HG03103 (cell line): ENCODE measurements at regions not wholly inside any gene's neighbourhood (a gene's known extent, or its start where the extent isn't known, plus 50 kb on each side); places are given as distances from the start of the nearest gene placed in this dataset.
"Not testable (repeated sequence)": the region's sequence is repeated elsewhere in the genome, so short reads cannot be mapped to it uniquely, and the experiment has no call there.

Experiments used
- ATAC-seq: cut with Tn5 transposase; IDR thresholded peaks from one replicate; pipeline ENCODE4 v1.9.1; 2021; ENCODE audit warnings: low read depth; ENCODE audit not compliant: unreplicated experiment

DNA sequence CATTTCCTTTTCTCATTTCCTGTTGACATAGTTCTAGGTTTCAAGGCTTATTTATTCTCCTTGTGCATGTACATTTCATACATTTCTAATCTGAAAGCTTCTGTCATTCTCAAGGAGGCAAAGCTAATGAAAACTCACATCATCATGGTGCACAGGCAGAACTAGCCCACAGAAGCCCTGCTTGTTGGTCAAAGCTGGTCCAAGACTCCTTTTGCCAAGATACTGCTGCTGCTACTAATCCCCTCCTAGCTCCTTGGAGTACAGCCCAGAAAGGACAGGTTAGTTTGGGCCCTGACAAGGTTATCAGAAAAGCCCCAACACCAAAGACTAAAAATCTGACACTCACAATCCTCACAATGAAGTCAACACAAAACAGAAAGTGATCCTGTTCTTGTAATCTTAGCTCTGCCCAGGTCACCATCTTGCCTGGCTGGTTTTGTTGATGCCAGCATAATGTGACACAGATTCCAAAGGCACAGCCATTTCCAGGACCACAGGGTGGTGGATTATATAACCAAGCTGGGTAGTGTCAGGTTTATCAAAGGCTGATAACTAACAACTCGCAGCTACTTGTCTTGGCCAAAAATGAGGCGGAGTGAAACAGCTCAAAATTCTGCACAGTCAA is 417.4 kb downstream of the NDFIP2 start:
- no peak for ATAC-seq

GRCh38 chr13:79896851-79897250 is 415.9 kb downstream of the NDFIP2 start:
- ATAC-seq, result no peak

DNA sequence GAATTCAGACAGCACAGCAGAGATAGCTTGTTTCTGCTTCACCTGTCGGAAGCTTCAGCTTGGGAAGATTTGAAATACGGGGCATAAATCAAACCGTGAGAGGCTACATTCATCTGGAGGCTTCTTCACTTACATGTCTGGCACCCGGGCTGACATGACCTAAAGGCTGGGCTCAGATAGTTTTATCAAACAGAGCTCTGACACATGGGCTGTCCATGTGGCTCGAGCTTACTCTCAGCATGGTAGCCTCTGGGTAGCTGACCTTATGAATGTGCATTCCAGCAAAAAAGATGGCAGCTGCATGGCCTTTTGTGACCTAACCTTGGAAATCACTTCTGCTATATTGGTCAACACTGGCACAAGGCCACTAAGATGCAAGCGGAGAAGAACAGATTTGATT is 414.5 kb downstream of the NDFIP2 start:
- ATAC-seq, result no peak

DNA sequence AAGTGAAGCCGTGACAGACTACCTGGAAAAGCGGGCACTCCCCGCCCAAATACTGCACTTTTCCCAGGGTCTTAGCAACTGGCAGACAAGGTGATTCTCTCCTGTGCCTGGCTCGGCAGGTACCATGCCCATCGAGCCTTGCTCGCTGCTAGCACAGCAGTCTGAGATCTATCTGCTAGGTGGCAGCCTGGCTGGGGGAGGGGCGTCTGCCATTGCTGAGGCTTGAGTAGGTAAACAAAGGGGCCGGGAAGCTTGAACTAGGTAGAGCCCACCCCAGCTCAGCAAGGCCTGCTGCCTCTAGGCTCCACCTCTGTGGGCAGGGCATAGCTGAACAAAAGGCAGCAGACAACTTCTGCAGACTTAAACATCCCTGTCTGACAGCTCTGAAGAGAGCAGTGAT is 406.3 kb downstream of the NDFIP2 start:
- not testable (repeated sequence) for ATAC-seq

GRCh38 chr13:79886601-79887000 is 405.6 kb downstream of the NDFIP2 start:
- ATAC-seq, result no peak

- ATAC-seq, result no peak
Measured at GRCh38 chr13:79884890-79885289, 403.9 kb downstream of the NDFIP2 start.

GRCh38 chr13:79883216-79883615 is 402.3 kb downstream of the NDFIP2 start:
- no peak for ATAC-seq

- ATAC-seq, result no peak
Measured at GRCh38 chr13:79880818-79881217, 399.9 kb downstream of the NDFIP2 start.

DNA sequence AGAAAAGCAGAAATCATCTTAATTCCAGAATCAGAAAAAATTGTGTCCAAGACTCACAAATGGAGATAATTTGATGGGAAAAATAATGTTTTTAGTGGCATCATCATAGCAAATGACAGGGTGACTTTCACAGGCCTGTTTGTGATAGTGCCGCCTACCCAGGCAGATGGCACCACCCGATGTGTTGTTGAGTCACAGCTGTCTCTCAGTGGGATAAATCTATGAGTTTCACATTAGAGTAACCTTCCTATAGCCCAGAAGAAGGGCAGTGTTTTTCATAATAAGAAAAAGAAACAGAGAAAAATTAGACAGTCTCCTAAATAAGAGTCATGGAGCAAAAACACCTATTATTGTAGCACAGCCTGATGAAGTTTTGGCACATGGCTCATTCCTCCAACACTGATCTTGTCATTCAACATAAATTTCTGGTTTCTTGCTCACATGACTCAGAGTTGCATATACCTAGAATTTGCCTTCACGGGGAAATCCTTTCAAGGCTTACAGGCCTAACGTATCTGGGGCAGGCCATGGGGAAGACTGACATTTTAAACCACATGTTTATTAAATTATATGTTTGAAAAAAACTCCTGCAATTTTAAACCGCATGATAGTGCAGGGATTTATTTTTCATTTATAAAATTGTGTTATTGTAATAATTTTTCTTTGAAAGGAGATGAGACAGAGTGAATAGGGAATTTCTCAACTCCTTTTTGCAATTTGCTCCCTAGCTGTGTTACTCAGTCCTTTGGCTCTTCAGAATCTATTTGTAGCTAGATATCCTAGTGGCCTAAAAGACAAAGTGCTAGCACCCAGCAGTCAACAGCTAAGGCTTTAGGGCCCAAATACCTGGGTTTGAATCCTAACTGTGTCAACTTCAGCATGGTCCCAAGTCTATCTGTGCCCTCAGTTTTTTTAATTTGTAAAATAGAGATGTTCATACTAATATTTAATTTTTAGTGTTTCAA is 393.7 kb downstream of the NDFIP2 start:
- ATAC-seq, result no peak

GRCh38 chr13:79871594-79871993 is 390.6 kb downstream of the NDFIP2 start:
- no peak for ATAC-seq

DNA sequence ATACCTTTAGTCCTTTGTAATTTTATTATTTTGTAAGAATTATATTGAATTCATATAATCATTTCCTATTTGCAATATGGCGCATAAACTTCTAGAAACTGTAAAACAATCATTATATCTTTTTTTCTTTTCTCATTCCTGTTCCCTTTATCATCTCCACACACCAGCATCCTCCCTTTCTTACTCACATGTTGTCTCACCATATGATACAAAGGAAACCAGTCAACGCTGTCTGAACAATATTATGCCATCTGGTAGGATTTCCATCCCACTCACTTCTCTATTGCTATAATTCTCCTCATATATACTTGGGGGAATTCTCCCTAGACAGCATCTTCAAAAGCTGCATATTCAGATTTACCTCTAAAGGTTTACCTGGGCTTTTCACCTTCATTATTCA is 389.8 kb downstream of the NDFIP2 start:
- ATAC-seq, result no peak

DNA sequence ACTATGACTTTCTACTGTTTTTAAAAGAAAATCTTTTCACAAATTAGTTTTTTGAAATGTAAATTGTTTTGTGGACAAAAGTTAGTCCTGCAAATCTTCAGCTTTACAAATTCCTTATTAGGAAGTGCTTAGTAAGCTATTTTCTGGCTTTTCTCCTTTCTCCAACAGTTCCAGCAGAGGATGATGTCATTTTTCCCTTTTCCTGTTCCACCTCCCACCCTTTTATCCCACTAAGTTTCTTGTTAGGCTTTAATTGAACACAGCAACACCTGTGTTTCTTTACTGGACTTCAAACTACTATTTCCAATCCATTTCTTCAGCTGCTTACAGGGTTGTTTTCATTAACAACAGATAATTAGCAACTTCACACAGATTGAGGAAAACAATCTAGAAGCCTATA is 389.2 kb downstream of the NDFIP2 start:
- no peak for ATAC-seq

DNA sequence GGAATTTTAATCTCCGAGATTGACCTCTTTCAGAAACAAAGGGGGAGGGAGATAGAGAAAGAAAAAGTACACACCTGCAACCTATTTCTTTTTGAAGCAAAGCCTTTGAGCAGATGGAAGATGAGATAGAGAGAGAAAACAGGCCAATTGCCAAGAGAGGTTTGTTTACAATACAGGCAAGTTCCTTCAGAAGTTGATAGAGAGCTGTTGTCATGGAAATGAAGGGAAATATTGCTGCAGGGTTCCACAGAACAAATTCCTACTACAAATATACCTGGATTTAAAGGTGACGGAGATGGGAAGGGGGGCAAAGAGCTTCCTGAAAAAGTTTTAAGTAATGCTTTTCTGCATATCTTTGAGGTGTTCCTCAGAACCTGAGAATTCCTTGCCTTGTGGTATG is 388.4 kb downstream of the NDFIP2 start:
- ATAC-seq, result no peak

DNA sequence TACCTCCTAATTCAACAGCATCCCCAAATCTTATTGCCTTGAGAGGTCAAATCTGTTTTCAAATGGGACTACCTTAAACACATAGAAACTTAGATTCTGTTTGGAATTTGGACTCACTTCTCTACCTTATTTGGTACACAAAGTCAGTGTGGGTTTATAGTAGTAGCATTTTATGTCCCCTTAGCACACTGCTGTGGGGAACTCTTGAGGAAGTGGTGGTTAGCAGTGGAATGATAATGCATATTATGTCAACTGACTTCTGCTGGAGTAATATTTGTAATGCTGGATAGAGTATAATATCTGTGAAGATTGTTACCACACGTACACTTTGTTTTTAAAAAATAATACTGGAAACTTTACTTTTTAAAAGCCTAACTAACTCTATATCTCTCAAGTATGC is 386.3 kb downstream of the NDFIP2 start:
- no peak for ATAC-seq

DNA sequence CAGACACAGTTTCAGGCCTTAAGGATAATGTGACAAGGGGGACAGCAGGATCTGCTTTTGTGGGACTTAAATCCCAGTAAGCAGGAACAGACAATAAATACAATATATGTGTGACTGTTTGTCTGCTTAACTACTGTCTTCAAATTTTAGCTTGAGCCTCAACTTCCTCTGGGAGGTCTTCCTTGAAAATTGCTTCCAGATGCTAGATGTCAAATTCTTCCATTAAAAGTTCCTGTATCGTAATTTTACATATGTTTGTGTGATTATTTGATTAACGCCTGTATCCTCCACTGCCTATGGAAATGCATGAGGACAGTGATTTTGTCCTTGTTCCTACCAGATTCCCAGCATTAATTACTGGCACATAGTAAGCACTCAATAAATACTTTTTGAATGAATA is 385.5 kb downstream of the NDFIP2 start:
- no peak for ATAC-seq

- ATAC-seq, result no peak
Measured at GRCh38 chr13:79862515-79862914, 381.6 kb downstream of the NDFIP2 start.

DNA sequence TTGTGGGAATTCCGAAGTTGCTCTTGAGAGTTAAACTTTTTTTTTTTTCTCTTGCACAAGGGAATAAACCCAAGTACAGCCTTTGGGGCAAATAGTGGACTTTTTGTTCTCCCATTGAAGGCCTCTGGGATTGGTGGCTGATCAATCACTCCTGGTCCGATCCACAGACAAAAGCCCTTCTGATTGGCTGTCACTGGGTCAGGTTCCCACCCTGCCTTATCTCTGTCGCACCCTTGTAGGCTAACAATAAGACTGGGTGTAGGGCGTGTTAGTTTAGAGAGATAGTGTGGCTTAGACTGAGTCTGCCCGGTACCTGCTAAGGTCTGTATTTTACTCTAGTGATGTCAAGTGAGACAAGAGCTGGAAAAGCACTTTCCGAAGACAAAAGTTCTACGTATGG is 380.8 kb downstream of the NDFIP2 start:
- ATAC-seq, result no peak

DNA sequence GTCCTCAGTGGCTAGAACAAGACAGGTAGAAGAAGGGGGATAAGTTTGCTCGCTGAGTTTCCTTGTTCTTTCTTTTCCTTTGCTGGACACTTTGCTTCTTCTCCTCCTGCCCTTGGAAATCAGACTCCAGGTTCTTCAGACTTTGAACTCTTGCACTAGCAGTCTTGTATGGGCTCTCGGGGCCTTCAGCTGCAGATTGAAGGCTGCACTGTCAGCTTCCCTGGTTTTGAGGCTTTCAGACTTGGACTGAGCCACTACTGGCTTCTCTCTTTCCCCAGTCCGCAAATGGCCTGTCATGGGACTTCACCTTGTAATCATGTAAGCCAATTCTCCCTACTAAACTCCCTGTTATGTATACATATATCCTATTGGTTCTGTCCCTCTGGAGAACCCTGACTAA is 379.8 kb downstream of the NDFIP2 start:
- no peak for ATAC-seq

DNA sequence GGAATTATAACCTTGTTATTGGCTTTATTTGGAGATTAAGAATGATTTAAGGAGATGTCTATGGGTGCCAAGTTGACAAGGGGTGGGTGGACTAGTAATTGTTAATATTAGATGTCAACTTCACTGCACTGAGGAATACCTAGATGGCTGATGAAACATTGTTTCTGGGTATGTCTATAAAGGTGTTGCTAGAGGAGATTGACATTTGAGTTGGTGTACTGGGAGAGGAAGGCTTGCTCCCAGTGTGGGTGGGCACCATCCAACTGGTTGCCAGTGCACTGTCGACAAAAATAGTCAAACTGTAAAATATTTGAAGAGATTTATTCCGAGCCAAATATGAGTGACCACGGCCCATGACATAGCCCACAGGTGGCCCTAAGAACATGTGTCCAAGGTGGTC is 378.8 kb downstream of the NDFIP2 start:
- ATAC-seq, result no peak

GRCh38 chr13:79853251-79853650 is 372.3 kb downstream of the NDFIP2 start:
- ATAC-seq, result no peak

DNA sequence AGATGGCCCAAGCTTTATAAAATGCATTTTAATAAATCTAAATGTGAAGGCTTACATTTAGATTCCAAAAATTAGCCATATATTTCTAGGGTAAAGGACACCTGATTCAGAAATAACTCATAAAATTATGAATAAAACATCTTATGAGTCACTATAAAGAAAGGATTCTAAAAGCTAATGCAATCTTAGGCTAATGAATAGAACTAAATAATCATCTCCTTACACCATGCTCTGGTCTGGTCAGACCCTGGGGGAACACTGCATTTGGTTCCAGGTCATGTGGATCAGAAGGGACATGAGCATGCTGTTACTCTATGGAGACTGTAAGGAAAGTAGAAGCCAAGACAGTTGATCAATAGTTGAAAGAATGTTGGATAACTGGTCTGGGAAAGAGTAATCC is 370.4 kb downstream of the NDFIP2 start:
- ATAC-seq, result no peak
